GM18502 (cell line): ENCODE measurements at regions not wholly inside any gene's neighbourhood (a gene's known extent, or its start where the extent isn't known, plus 50 kb on each side); places are given as distances from the start of the nearest gene placed in this dataset.

Source experiments
- ATAC-seq: cut with Tn5 transposase; IDR thresholded peaks from one replicate; pipeline ENCODE4 v1.9.1; 2021; ENCODE audit warnings: mild to moderate bottlenecking; ENCODE audit not compliant: unreplicated experiment, poor library complexity

- no peak for ATAC-seq
These were observed 76.7 kb upstream of the SALL3 start for GRCh38 chr18:78902795-78903435.

GRCh38 chr18:78903436-78904178 is 76.0 kb upstream of the SALL3 start:
- no peak for ATAC-seq

GRCh38 chr18:78904179-78904531 is 75.5 kb upstream of the SALL3 start:
- ATAC-seq: no peak

GRCh38 chr18:78905334-78905733 is 74.3 kb upstream of the SALL3 start:
- ATAC-seq: no peak

GRCh38 chr18:78906066-78906465 is 73.6 kb upstream of the SALL3 start:
- ATAC-seq: no peak

GRCh38 chr18:78908462-78909260 is 71.0 kb upstream of the SALL3 start:
- no peak for ATAC-seq

GRCh38 chr18:78911751-78912283 is 67.8 kb upstream of the SALL3 start:
- ATAC-seq: no peak

GRCh38 chr18:78912336-78912735 is 67.3 kb upstream of the SALL3 start:
- no peak for ATAC-seq

GRCh38 chr18:78912844-78913243 is 66.8 kb upstream of the SALL3 start:
- ATAC-seq: no peak

GRCh38 chr18:78913395-78913794 is 66.2 kb upstream of the SALL3 start:
- ATAC-seq: no peak

- no peak for ATAC-seq
These were observed 65.8 kb upstream of the SALL3 start for GRCh38 chr18:78913830-78914231.

GRCh38 chr18:78914249-78914935 is 65.2 kb upstream of the SALL3 start:
- ATAC-seq: no peak

- no peak for ATAC-seq
These were observed 64.1 kb upstream of the SALL3 start for GRCh38 chr18:78915446-78916008.

GRCh38 chr18:78918707-78919106 is 60.9 kb upstream of the SALL3 start:
- ATAC-seq: no peak

- no peak for ATAC-seq
These were observed 59.7 kb upstream of the SALL3 start for GRCh38 chr18:78919956-78920355.

GRCh38 chr18:78920456-78921138 is 59.0 kb upstream of the SALL3 start:
- ATAC-seq: no peak

- no peak for ATAC-seq
These were observed 56.8 kb upstream of the SALL3 start for GRCh38 chr18:78922856-78923255.

GRCh38 chr18:78924301-78924700 is 55.3 kb upstream of the SALL3 start:
- no peak for ATAC-seq

GRCh38 chr18:78924786-78925540 is 54.7 kb upstream of the SALL3 start:
- ATAC-seq: no peak
